HepG2 (cell line): ENCODE measurements at regions not wholly inside any gene's neighbourhood (a gene's known extent, or its start where the extent isn't known, plus 50 kb on each side); places are given as distances from the start of the nearest gene placed in this dataset.

Experiments used
- ATAC-seq: fragments of 200-7000 bp; cut with Tn5 transposase; 3 replicates; pipeline ENCODE4 v1.9.1; 2020; ENCODE audit warnings: mild to moderate bottlenecking, moderate library complexity
- BruUV-seq: library from RNA; stranded (reverse); fragments of 400-500 nt; replicated peaks from 2 replicates; lab custom pipeline; 2021; lab: Mats Ljungman, UMichigan
- CTCF ChIA-PET: fragments of 300-600 bp; formaldehyde crosslinking; extraction: SDS; loops from one replicate; lab custom pipeline; 2021; ENCODE audit warnings: low total read pairs, inconsistent platforms, low intra/inter-chr PET ratio; lab: Yijun Ruan, JAX
- POLR2A ChIA-PET: fragments of 350-600 bp; sonication (Branson Sonifier 250); formaldehyde crosslinking; loops from one replicate; lab custom pipeline; 2020; ENCODE audit warnings: antibody characterized with exemption, inconsistent platforms; lab: Yijun Ruan, JAX
- DNase-seq: peaks from one replicate; pipeline ENCODE4 v3.0.0-alpha.2; 2015; ENCODE audit warnings: low spot score
- FAIRE-seq: peaks from 3 replicates; lab custom pipeline; 2011; peaks lifted over from hg19 to GRCh38; lab: Jason Lieb, UNC
- H2AFZ ChIP-seq: one replicate; pipeline ENCODE4 v1.6.1; 2011; ENCODE audit warnings: low read length, inconsistent platforms
- H3K27ac ChIP-seq: fragments of 300-600 bp; 3 replicates; pipeline ENCODE4 v1.8.0; 2011; ENCODE audit warnings: mixed run types, mild to moderate bottlenecking, mixed read lengths, low read length, inconsistent platforms; ENCODE audit not compliant: insufficient read depth; ENCODE audit errors: extremely low read length
- H3K27me3 ChIP-seq, 2 experiments: fragments of 200-600 bp in 1 of 2; 2 replicates in 1 of 2; 3 replicates in 1 of 2; pipeline versions ENCODE4 v1.6.0 to v1.8.0; 2011; ENCODE audit warnings: low read length in 2 of 2, mild to moderate bottlenecking in 2 of 2, moderate library complexity in 2 of 2, inconsistent platforms in 1 of 2; ENCODE audit not compliant: insufficient read depth in 2 of 2, control insufficient read depth in 1 of 2
- H3K36me3 ChIP-seq, 2 experiments: fragments of 200-600 bp in 1 of 2; replicated peaks in 1 of 2; 2 replicates in 1 of 2; 3 replicates in 1 of 2; pipeline versions ENCODE4 v1.5.1 to v1.8.0; 2011; ENCODE audit warnings: low read length in 2 of 2, inconsistent platforms in 1 of 2; ENCODE audit not compliant: insufficient read depth in 2 of 2, control insufficient read depth in 1 of 2
- H3K4me1 ChIP-seq: 2 replicates; pipeline ENCODE4 v1.5.1; 2012; ENCODE audit warnings: low read length, inconsistent platforms; ENCODE audit not compliant: insufficient read depth
- H3K4me2 ChIP-seq: 2 replicates; pipeline ENCODE4 v1.6.0; 2011; ENCODE audit warnings: low read depth, low read length, inconsistent platforms
- H3K4me3 ChIP-seq, 3 experiments: fragments of 200-600 bp in 1 of 3; sonication (generic), shearing (Covaris generic) in 1 of 3; replicated peaks in 1 of 3; 2 replicates each; pipeline ENCODE4 v1.5.1; 2011 to 2016; ENCODE audit warnings: low read length in 3 of 3, inconsistent platforms in 2 of 3, low read depth in 2 of 3, mild to moderate bottlenecking in 2 of 3, control low read depth in 1 of 3, mixed read lengths in 1 of 3; ENCODE audit not compliant: insufficient read depth in 1 of 3
- H3K79me2 ChIP-seq: one replicate; pipeline ENCODE4 v1.6.1; 2011; ENCODE audit warnings: low read length, inconsistent platforms; ENCODE audit not compliant: insufficient read depth
- H3K9ac ChIP-seq: 2 replicates; pipeline ENCODE4 v1.6.0; 2011; ENCODE audit warnings: mild to moderate bottlenecking, low read depth, low read length, inconsistent platforms; ENCODE audit not compliant: insufficient read depth
- H3K9me3 ChIP-seq: 2 replicates; pipeline ENCODE4 v1.5.1; 2012; ENCODE audit warnings: mild to moderate bottlenecking, low read length
- H4K20me1 ChIP-seq: 2 replicates; pipeline ENCODE4 v1.6.0; 2011; ENCODE audit warnings: inconsistent platforms, mild to moderate bottlenecking, low read length, moderate library complexity; ENCODE audit not compliant: insufficient read depth
- ARID5B ChIP-seq: IDR thresholded peaks from 2 replicates; pipeline ENCODE4 v1.4.0; 2020; ENCODE audit warnings: mild to moderate bottlenecking, missing genetic modification reagents
- BRD4 ChIP-seq: sonication (generic); formaldehyde crosslinking; IDR thresholded peaks from 2 replicates; pipeline ENCODE4 v1.4.0; 2020; ENCODE audit warnings: missing genetic modification reagents
- FOXA1 ChIP-seq, 2 experiments: fragments of 450-650 bp in 1 of 2; sonication (generic) in 1 of 2; formaldehyde crosslinking in 1 of 2; IDR thresholded peaks; 2 replicates each; pipeline versions ENCODE4 v1.4.0 to v1.6.1; 2016 to 2020; ENCODE audit warnings: missing genetic modification reagents in 1 of 2
- FOXA3 ChIP-seq: IDR thresholded peaks from 2 replicates; pipeline ENCODE4 v1.6.1; 2016; ENCODE audit warnings: missing genetic modification reagents, missing compliant biosample characterization
- FOXO1 ChIP-seq: sonication (generic); formaldehyde crosslinking; IDR thresholded peaks from 2 replicates; pipeline ENCODE4 v1.4.0; 2020; ENCODE audit warnings: missing genetic modification reagents
- FOXP1 ChIP-seq, 2 experiments: fragments of 450-650 bp in 1 of 2; IDR thresholded peaks; 2 replicates each; pipeline ENCODE4 v1.6.1; 2017 to 2018; ENCODE audit warnings: antibody characterized with exemption in 1 of 2
- HNF4A ChIP-seq: sonication (generic); formaldehyde crosslinking; IDR thresholded peaks from 2 replicates; pipeline ENCODE4 v1.4.0; 2020; ENCODE audit warnings: missing genetic modification reagents
- MZF1 ChIP-seq: sonication (generic); formaldehyde crosslinking; IDR thresholded peaks from 2 replicates; pipeline ENCODE4 v1.8.1; 2023; ENCODE audit warnings: mild to moderate bottlenecking, missing genetic modification reagents, borderline replicate concordance
- RARA ChIP-seq: IDR thresholded peaks from 2 replicates; pipeline ENCODE4 v1.6.1; 2016; ENCODE audit warnings: missing genetic modification reagents, missing compliant biosample characterization
- SALL1 ChIP-seq: sonication (generic); formaldehyde crosslinking; IDR thresholded peaks from 2 replicates; pipeline ENCODE4 v1.8.0; 2022; ENCODE audit warnings: mild to moderate bottlenecking, missing genetic modification reagents
- TAF15 ChIP-seq: fragments of 200-400 bp; formaldehyde crosslinking; IDR thresholded peaks from one replicate; pipeline ENCODE4 v1.6.1; 2018; ENCODE audit warnings: mild to moderate bottlenecking, low read depth, low read length; ENCODE audit not compliant: poor library complexity, severe bottlenecking
- TEAD3 ChIP-seq: optimal IDR thresholded peaks from 2 replicates; pipeline ENCODE3; 2016; ENCODE audit warnings: borderline replicate concordance
- ZBTB38 ChIP-seq: sonication (generic); formaldehyde crosslinking; IDR thresholded peaks from 2 replicates; pipeline ENCODE4 v1.5.1; 2020; ENCODE audit warnings: mild to moderate bottlenecking, missing genetic modification reagents
- ZFYVE20 ChIP-seq: sonication (generic); formaldehyde crosslinking; IDR thresholded peaks from 2 replicates; pipeline ENCODE4 v1.8.0; 2023; ENCODE audit warnings: low read depth, mild to moderate bottlenecking, moderate library complexity, missing genetic modification reagents, borderline replicate concordance
- ZNF235 ChIP-seq: sonication (generic); formaldehyde crosslinking; IDR thresholded peaks from 2 replicates; pipeline ENCODE4 v1.8.1; 2023; ENCODE audit warnings: mild to moderate bottlenecking, missing genetic modification reagents, borderline replicate concordance
- ZNF24 ChIP-seq: fragments of 450-650 bp; IDR thresholded peaks from 2 replicates; pipeline ENCODE4 v1.6.1; 2017; ENCODE audit warnings: antibody characterized with exemption, mild to moderate bottlenecking
- ZNF644 ChIP-seq: IDR thresholded peaks from 2 replicates; pipeline ENCODE4 v1.6.1; 2016; ENCODE audit warnings: low read depth
- ZNF720 ChIP-seq: sonication (generic); formaldehyde crosslinking; IDR thresholded peaks from 2 replicates; pipeline ENCODE4 v1.4.0; 2020; ENCODE audit warnings: missing genetic modification reagents
- WGBS: methylation state at CpG from one replicate; pipeline ENCODE4 v1.1.6; 2017; ENCODE audit warnings: low lambda C conversion rate; 5-methylcytosine and 5-hydroxymethylcytosine counted together
- in situ Hi-C: cut with HindIII; loops from 2 replicates; pipeline ENCODE4 v1.10.0; 2017; ENCODE audit warnings: low pct_unique_long_range_greater_than_20kb; ENCODE audit not compliant: extremely low pct_ligation_motif_present
- intact Hi-C: fragments of 100-400 bp; cut with micrococcal nuclease; formaldehyde crosslinking; loops from one replicate; pipeline ENCODE4 v1.10.0; 2022; ENCODE audit not compliant: unreplicated experiment

GRCh38 chr7:46150202-46150601, 229.1 kb upstream of the IGFBP3 start:
- Histone ChIP-seq H3K4me2 (peak overlapping the region; percentile 19; the same call in 1 of the 2 replicates), H3K79me2 (no peaks in the 10 kb centered on the region), H3K27ac (no peak overlapping the region), H3K9ac (no peak overlapping the region), H4K20me1 (no peaks in the 10 kb centered on the region), H3K4me3 (no peak overlapping the region), H3K27me3 (no peaks in the 10 kb centered on the region), H3K9me3 (no peaks in the 10 kb centered on the region), H3K4me1 (peaks cover 65% of the 10 kb centered on the region), H2AFZ (no peak overlapping the region), H3K36me3 (no peaks in the 10 kb centered on the region)
- FAIRE-seq = no peak
- 43% methylated on average over 1 of the region's 1 CpG for WGBS
- POLR2A ChIA-PET = no interaction called here
- CTCF ChIA-PET = no interaction called here
- TF ChIP-seq SALL1 (CRISPR knock-in tag) (peak; percentile 71), RARA (0 out of 2 replicates have a peak, but pooled peaks have one; percentile 11), TEAD3 (CRISPR knock-in tag) (peak; percentile 31), ZNF720 (CRISPR knock-in tag) (no peak), ZNF24 (no peak), ARID5B (peak; percentile 30; the same call in 1 of the 2 replicates), ZNF235 (no peak), FOXP1 (IDR thresholded peaks at IDR 0.05) (no peak), FOXP1 (CRISPR knock-in tag; IDR thresholded peaks at IDR 0.05) (peak; percentile 53), FOXA3 (CRISPR knock-in tag) (peak; percentile 73), ZBTB38 (CRISPR knock-in tag) (no peak), HNF4A (CRISPR knock-in tag) (peak; percentile 28; the same call in 1 of the 2 replicates), BRD4 (CRISPR knock-in tag) (no peak), FOXA1 (IDR thresholded peaks at IDR 0.05) (no peak), FOXA1 (CRISPR knock-in tag; IDR thresholded peaks at IDR 0.05) (peak; percentile 59), ZFYVE20 (no peak), ZNF644 (CRISPR knock-in tag) (0 out of 2 replicates have a peak, but pooled peaks have one; percentile 29), FOXO1 (CRISPR knock-in tag) (peak; percentile 15; the same call in 1 of the 2 replicates), TAF15 (no peak), MZF1 (CRISPR knock-in tag) (no peak)
- intact Hi-C loops (loop anchor here (5.0 to 10.0 kb wide), 2 partner anchors 202 to 1025 kb away; no protein-coding TSS in a partner anchor), in situ Hi-C loops (no loop called here)
- no peak; the same call in 2 of the 3 replicates for ATAC-seq
- peak; percentile 10 for DNase-seq
- BruUV-seq = no TSS peak
